HG02938 (cell line): ENCODE measurements at regions not wholly inside any gene's neighbourhood (a gene's known extent, or its start where the extent isn't known, plus 50 kb on each side); places are given as distances from the start of the nearest gene placed in this dataset.
"Not testable (repeated sequence)": the region's sequence is repeated elsewhere in the genome, so short reads cannot be mapped to it uniquely, and the experiment has no call there.

ENCODE experiments used
- ATAC-seq: cut with Tn5 transposase; IDR thresholded peaks from one replicate; pipeline ENCODE4 v1.9.1; 2021; ENCODE audit warnings: mild to moderate bottlenecking, moderate library complexity; ENCODE audit not compliant: unreplicated experiment

GRCh38 chr4:66955784-66956183 is 589.5 kb downstream of the CENPC start:
- no peak for ATAC-seq

GRCh38 chr4:66949419-66949818 is 595.9 kb downstream of the CENPC start:
- no peak for ATAC-seq

DNA sequence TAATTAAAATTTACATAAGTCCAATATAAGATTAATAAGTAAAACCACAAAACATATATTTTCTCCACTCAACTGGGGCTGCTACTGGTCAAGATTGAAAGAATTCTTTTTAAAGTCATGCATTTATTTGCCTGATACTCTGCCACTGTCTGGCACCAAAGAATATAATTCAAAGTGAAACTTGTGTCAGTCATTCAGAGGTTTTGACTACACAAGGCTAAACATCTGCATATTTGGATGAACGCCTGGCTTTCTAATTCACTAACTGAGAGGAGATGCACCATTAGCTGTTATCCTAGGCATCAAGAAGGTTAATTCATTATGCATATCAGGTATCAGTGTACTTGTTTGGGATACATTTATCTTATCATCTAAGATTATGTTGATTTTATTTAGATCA is 598.5 kb downstream of the CENPC start:
- no peak for ATAC-seq

GRCh38 chr4:66943112-66943511 is 602.2 kb downstream of the CENPC start:
- no peak for ATAC-seq

- ATAC-seq = not testable (repeated sequence)
Observed at GRCh38 chr4:66931981-66932380, 613.3 kb downstream of the CENPC start.

DNA sequence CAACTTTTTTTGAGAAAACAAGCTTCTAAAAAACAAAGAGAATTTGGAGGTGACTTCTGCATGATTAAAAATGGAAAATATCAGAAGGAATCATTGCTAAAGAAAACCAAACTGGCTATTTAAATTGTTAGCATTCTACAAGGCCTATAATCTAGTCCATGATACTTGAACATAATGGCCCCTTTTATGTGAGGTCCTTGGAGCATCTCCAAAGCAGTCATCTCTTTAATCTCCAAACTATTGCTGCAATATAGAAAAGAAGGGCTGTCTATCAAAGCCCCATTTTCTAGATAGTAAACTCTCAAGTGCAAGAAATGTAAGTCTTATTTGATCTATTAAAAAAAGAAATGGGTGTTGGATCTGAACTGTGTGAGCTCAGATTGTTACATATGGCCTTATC is 615.1 kb downstream of the CENPC start:
- no peak for ATAC-seq

GRCh38 chr4:66929748-66930147 is 615.6 kb downstream of the CENPC start:
- no peak for ATAC-seq

GRCh38 chr4:66928881-66929280 is 616.4 kb downstream of the CENPC start:
- ATAC-seq = not testable (repeated sequence)

DNA sequence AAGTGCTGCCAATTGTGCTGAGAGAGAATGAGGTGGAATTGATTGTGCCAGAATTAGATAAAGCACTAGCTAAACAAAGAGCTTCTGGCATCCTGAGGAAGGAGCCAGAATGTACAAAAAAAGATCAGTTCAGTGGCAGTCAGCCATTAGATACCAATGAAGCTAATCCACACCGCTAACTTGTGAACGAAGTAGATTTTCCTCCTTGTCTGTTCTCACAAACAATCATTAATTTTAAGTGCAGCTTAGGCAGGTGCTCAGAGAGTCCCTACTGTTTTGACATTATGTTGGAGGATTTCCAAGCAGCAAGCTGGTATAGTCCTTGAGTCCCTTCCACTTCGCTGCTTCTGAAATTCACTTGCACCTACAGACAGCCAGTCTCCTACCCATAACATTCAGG is 617.4 kb downstream of the CENPC start:
- ATAC-seq = no peak

GRCh38 chr4:66926687-66927086 is 618.6 kb downstream of the CENPC start:
- ATAC-seq = no peak

DNA sequence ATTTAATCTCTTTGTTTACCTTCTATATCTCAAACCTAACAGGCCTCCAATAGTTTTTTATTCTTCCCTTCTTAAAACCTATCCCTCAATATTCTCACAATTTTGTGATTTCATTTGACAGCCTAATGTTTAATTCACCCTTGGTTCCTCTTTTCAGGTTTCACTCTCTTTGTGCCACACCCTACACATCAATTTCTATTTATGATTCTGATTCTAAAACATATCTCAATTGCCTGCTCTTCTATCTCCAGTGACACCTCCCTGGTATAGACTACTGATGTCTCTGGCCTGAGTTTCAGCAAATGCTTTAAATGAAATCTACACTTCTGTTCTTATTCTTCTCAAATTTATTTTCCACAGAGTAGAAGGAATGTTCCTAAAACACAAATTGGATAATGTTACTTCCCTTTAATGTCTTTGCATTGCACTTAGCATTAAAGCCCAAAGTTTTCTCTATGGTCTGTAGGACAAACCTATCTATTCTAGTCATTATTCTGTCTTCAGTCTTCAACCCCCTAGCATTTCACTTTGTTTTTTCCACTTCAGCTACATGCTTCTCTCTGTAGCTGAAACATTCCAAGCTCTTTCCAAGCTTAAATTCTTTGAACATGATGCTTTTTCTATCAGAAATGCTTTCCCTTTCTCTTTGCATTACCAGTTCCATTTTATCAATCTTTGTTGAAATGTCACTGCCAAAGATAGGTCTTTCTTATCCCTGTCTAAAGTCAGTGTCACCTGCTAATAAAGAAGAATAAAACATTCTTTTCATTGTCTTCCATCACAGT is 622.0 kb downstream of the CENPC start:
- no peak for ATAC-seq

GRCh38 chr4:66921433-66921832 is 623.9 kb downstream of the CENPC start:
- no peak for ATAC-seq

- ATAC-seq = no peak
Observed at GRCh38 chr4:66920514-66920913, 624.8 kb downstream of the CENPC start.

GRCh38 chr4:66911880-66912279 is 633.4 kb downstream of the CENPC start:
- no peak for ATAC-seq

DNA sequence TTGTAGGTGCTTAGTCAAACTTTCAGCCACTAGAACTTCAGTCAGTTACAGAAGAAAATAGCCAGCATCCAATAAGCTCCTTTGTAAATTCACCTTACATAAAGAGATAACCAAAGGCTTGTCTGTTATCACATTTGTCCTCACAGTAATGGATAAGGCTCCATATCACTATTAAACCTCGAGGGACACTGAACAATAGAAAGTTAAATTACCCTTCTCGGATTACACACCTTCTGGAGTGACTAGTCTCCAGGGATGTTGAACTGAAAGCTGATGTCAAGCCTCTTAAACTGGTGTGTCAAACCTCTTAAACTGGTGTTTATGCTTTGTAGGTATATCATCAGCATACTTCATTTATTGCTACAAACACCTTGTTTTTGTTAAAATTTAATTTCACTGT is 639.0 kb downstream of the CENPC start:
- no peak for ATAC-seq

DNA sequence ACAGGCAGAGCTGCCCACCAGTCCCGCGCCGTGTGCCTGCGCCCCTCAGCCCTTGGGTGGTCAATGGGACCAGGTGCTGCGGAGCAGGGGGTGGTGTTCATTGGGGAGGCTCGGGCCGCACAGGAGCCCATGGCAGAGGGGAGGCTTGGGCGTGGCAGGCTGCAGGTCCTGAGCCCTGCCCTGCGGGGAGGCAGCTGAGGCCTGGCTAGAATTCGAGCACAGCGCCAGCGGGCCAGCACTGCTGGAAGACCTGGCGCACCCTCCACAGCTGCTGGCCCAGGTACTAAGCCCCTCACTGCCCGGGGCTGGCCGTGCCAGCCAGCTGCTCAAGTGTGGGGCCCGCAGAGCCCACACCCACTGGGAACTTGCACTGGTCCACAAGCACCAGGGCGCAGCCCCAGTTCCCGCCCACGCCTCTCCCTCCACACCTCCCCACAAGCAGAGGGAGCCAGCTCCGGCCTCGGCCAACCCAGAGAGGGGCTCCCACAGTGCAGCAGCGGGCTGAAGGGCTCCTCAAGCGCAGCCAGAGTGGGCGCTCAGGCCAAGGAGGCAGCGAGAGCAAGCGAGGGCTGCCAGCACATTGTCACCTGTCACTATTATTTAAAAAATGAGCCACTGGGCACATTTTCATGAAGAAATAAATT is 645.8 kb downstream of the CENPC start:
- no peak for ATAC-seq

DNA sequence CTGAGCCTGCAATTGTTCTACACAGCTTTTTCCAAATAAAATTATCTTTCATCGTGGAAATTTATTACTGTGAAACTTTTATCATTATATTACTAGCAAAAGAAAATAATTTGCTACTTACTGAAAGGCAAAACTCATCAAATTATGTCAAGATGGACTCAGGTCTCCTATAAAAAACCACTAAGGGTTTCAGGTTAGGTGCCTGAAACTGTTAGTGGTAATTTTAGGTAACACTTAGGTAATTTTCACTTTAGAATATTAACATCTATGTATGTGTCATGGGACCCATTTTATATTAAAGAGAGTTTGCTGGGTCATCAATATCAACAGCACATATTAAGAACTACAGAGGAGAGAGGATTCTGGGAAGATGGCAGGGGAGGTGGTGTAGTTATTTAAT is 651.5 kb downstream of the CENPC start:
- ATAC-seq = no peak

DNA sequence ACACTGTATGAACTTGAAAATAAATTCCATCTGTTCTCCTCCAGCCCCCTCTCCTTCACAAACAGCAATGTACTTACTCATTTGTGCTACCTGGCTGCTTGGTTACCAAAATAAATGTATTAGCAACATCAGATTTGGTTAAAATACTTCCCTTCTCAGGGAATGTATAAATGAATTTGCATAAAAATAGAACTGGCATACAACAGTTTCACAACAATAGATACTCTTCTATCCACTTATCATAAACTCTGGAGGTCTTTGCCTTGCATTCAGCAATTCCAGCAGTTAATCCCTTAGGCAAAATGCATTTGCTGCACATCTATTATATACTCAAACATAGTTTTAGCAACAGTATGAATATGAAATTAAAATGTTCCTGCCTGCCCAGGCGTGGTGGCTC is 658.2 kb downstream of the CENPC start:
- no peak for ATAC-seq

DNA sequence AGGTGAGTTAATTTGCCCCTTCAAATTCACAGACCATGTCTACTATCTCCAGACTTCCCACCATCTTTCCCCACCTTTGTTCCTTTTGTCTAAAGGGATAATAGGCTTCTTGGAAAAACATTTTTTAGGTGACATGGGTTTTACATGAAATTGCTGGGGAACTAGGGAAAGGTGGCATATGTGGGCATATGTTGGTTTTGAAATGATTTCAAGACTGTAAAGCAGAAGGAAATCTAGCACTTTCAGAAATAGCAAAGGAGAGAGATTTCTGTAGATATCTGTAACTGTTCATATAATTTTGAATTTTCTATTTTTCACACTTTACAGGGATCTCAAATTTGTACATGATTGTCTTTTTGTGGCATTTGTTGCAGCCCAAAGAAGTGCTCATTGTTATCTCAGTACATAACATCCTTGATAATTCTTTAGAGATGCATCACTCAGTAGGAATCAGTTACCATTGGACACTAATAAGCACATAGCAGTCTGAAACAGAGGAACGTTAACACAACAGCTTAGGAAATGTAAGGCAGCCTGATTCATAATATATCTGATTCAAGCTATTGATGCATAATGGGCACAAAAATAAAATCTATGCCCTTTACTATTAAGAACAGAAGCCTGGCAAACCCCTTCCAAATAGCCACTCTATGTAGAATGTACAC is 659.7 kb downstream of the CENPC start:
- ATAC-seq = no peak

GRCh38 chr4:66876946-66877345 is 668.4 kb downstream of the CENPC start:
- no peak for ATAC-seq

DNA sequence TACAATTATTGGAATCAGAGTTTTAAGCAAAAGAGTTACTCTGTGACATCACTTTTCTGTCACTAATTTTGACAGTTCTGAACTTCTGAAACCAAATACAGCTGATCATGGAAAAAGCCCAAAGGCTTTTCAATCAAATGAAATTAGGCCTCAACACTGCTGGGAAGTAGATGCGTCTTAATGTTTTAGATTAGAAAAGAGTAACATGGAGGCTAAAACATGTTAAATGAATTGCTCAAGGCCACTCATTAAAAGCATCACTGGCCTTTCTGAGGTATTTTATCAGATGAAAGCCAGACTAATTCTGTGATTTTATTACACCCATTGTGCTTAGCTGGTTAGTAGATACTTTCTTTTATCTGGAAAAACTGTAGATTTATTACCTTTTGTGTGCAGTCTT is 672.6 kb downstream of the CENPC start:
- no peak for ATAC-seq

DNA sequence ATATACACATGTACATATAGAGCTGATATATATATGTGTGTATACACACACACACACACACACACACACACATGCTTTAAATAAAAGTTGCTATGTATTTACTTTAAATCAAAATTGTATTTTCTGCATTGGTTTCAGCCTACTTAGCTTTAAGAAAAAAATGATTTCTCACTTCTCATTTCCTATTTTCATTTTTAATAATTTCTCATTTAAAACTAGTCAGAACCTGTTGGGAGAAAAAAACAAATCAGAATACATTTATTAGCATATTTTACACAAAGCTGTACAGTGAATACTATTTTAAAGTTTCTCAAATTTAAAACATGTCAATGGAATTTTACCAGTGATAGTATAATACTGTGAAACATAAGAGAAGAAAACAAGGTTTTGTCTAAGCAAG is 681.8 kb downstream of the CENPC start:
- no peak for ATAC-seq
